ENCODE measurements at regions not wholly inside any gene's neighbourhood (a gene's known extent, or its start where the extent isn't known, plus 50 kb on each side); places are given as distances from the start of the nearest gene placed in this dataset.

GRCh38 chr10:44289125-44289524 is 95.8 kb downstream of the CXCL12 start:
- no peak for TF ChIP-seq CTCF (IDR thresholded peaks at IDR 0.05)
- TF ChIP-seq POLR2A (IDR thresholded peaks at IDR 0.05): no peak
